CD4-positive, alpha-beta T cell treated with Interleukin-4 for 1 hour (primary cell): ENCODE measurements at regions not wholly inside any gene's neighbourhood (a gene's known extent, or its start where the extent isn't known, plus 50 kb on each side); places are given as distances from the start of the nearest gene placed in this dataset.
"Not testable (repeated sequence)": the region's sequence is repeated elsewhere in the genome, so short reads cannot be mapped to it uniquely, and the experiment has no call there.

Experiments used
- DNase-seq, 2 donors: peaks; one replicate each; pipeline ENCODE4 v3.0.0-alpha.2; 2020 to 2022

DNA sequence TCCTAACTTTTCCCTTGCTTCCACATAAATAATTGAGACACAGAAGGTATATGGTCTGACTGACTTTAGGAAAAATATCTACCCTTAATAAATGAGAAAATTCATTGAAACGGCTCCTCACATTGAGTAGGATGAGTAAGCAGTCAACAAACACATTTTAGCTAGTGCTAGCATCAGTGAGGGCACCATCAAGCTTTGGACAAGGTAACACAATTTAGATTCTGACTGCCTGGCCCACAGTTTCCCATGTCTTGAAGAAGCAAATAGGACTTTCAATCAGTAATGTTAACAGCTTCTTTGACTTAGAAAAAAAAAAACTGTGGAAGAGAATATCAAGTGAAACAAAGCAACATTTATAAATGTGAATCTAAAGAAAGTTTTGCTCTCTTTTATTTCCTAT lies 70.1 kb upstream of the MBNL1 start:
- DNase-seq, result no peak

- peak in 1 of 2 donors; percentile 77 for DNase-seq
Observed at GRCh38 chr3:152199102-152199840, 69.5 kb upstream of the MBNL1 start.

DNA sequence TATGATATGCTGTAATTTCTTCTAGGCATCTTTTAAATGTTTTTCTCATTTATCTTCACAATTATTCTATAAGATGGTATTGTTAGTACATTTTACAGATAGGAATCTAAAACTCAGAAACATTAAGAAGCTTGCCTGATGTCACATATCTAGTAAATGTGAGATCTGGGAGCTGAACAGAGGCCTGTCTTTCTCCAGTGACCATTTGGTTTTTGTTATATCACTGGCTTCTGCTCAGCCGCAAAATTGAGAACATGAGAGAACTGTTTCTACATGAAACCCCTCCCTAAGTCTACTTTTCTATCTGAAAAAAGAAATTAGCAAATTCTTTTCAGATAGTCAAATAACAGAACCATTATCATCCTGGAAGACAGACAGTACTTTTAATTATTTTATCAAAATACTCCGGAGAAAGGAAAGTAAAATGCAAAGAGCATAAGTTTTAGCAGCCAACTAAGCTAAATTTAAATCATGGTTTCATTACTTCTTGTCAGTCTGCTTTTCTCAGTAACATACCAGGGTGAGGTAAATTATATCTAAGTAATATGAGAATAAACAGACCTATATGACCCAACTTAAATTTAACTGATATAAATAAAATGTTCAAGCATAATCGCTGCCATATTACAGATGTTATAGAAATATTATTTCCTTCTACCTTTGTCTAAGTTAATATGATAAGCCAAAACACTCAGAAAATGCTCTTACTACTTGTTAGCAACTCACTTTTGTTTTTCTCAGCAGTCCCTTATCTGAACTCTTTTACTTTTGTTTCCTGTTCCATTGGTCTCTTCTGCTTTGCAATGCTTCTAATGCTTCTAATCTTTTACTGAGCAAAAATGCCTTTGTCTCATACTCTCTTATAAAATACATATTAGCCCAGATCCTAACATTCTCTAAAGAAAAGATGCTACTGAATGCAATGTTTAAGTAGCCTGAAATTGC lies 68.0 kb upstream of the MBNL1 start:
- DNase-seq, result peak in 1 of 2 donors; percentile 60

- DNase-seq, result no peak
Observed at GRCh38 chr3:152202976-152203626, 65.6 kb upstream of the MBNL1 start.

- no peak for DNase-seq
Observed at GRCh38 chr3:152203652-152204051, 65.1 kb upstream of the MBNL1 start.

DNA sequence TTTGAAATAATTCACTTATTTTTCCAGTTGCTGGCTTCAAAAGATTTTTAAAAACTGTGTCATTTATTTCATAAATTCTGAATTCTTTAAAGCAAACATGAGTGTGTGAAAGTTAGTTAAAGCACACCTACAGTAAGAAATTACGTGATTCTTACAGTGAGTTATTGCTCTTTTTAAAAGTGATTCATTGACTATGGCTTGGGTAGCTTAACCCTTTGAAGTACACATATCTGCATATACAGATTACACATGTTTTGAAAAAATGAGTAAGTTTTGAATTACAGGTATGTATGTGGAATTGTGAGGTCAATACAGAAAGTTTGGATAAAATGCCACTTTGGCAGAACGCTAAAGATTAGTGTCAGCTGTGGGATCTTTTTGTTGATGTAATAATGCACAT lies 64.5 kb upstream of the MBNL1 start:
- peak in 1 of 2 donors; percentile 49 for DNase-seq

- peak in 1 of 2 donors; percentile 72 for DNase-seq
Observed at GRCh38 chr3:152205097-152205593, 63.6 kb upstream of the MBNL1 start.

GRCh38 chr3:152206243-152206760 lies 62.4 kb upstream of the MBNL1 start:
- DNase-seq, result no peak

GRCh38 chr3:152208439-152208838 lies 60.3 kb upstream of the MBNL1 start:
- no peak for DNase-seq

- DNase-seq, result no peak
Observed at GRCh38 chr3:152209060-152209459, 59.7 kb upstream of the MBNL1 start.

DNA sequence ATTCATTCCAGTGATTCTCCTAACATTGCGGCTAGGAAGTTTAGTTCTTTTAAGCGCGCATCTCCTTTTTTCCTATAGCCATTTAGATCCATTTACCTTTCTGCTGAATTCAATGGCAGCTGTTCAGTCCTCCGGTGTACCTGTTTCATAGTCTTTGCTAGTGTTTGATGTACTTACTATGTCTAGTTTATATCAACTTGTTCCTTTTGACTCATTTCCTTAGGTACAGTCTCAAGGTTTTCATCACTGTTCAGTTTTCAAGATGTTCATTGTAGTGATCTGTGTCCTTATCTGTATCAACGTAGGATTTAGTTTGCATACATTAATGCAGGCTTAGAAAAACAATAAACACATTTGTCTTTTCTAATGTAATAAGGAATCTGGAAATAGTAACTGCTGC lies 59.0 kb upstream of the MBNL1 start:
- no peak for DNase-seq

GRCh38 chr3:152210697-152211096 lies 58.0 kb upstream of the MBNL1 start:
- no peak for DNase-seq

DNA sequence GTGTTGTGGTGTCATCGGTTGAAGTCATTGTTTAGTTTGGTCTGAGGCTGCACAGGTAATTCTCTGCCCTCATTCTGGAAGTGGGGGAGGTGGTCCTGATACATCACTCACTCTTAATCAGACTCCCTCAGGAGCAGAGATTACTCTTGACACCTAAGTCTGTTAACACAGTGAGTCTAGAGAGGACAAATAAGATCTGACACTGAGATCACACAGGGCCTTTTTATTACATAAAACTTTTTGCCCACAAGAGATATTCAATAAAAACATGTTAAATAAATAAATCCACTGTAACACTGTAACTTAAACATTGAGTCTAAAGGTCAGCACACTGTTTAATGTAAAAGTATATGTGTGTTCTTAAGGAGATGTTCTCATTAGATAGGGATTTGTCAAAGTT lies 57.1 kb upstream of the MBNL1 start:
- no peak for DNase-seq

- no peak for DNase-seq
Observed at GRCh38 chr3:152213203-152213602, 55.5 kb upstream of the MBNL1 start.

DNA sequence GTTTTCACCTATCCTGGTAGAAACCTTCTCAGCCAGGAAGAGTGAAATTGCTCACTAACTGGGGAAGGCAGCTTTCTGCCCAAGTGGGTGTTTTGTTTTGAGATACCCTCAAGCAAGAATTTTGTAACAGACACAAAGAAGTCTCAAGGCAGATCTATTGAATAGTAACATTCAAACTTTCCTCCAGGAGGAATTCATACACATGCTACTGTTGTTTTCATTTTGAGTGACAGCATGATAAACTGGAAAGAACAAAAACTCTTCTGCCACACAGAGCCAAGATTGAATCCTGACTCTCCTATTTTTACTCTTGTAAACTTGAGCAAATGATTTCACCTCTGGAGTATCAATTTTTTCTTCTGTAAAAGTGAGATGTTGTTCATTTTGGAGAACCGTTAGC lies 54.8 kb upstream of the MBNL1 start:
- DNase-seq, result no peak

GRCh38 chr3:152216960-152217865 lies 51.5 kb upstream of the MBNL1 start:
- not testable (repeated sequence) for DNase-seq

DNA sequence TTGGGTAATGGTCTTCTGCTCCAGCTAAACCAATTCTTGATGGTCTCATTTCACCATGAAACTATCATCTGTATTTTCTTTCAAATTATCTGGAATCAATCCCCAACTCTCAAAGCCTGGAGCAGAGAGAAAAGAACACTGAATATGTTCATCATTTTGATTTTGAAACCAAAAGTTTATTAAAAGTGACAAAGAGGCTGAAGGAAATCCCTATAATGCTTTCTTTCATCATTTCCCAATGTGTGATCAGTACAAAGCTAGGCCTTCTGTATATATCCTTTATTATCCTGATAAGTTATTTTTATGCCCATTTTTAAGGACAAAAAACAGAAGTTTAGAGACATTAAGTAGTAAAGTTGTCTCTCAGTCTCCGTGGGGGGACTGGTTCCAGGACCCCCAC lies 50.1 kb upstream of the MBNL1 start:
- no peak for DNase-seq
